ENCODE measurements at regions not wholly inside any gene's neighbourhood (a gene's known extent, or its start where the extent isn't known, plus 50 kb on each side); places are given as distances from the start of the nearest gene placed in this dataset.

GRCh38 chr15:95565690-95566089 lies 764.8 kb upstream of the NR2F2 start:
- ATAC-seq (no peak), DNase-seq (ENCODE audit: low spot score) (no peak)
- H3K9me3 Mint-ChIP-seq, result no peaks in the 10 kb centered on the region
- ChIA-PET CTCF (no interaction called here), POLR2A (no interaction called here)
- H3K4me3 Mint-ChIP-seq, result no peak overlapping the region
- H3K36me3 Mint-ChIP-seq, result no peaks in the 10 kb centered on the region
- H3K27ac Mint-ChIP-seq, result no peak overlapping the region
- H3K27me3 Mint-ChIP-seq (ENCODE audit: low read depth), result no peaks in the 10 kb centered on the region
- H3K4me1 Mint-ChIP-seq, result peaks cover 16% of the 10 kb centered on the region
- TF ChIP-seq, protein P1, sequence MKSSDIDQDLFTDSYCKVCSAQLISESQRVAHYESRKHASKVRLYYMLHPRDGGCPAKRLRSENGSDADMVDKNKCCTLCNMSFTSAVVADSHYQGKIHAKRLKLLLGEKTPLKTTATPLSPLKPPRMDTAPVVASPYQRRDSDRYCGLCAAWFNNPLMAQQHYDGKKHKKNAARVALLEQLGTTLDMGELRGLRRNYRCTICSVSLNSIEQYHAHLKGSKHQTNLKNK (CRISPR knock-in tag; IDR thresholded peaks at IDR 0.05), result no peak
- no peak for TF ChIP-seq FOXK1 (CRISPR knock-in tag; IDR thresholded peaks at IDR 0.05)
- TF ChIP-seq GABPB1 (CRISPR knock-in tag; IDR thresholded peaks at IDR 0.05), result no peak
- no peak for TF ChIP-seq TEAD1 (CRISPR knock-in tag; IDR thresholded peaks at IDR 0.05)
- TF ChIP-seq E2F5 (CRISPR knock-in tag; IDR thresholded peaks at IDR 0.05), result no peak
- no peak for TF ChIP-seq CREM (CRISPR knock-in tag; IDR thresholded peaks at IDR 0.05)
- TF ChIP-seq ATF3 (CRISPR knock-in tag; conservative IDR thresholded peaks at IDR 0.05), result no peak
- TF ChIP-seq TCF7 (CRISPR knock-in tag; IDR thresholded peaks at IDR 0.05; ENCODE audit: low read depth), result no peak
- no peak for TF ChIP-seq ELF4 (CRISPR knock-in tag; IDR thresholded peaks at IDR 0.05; ENCODE audit: low read depth)
- no peak for TF ChIP-seq ESRRA (CRISPR knock-in tag; IDR thresholded peaks at IDR 0.05; ENCODE audit: borderline replicate concordance)

DNA sequence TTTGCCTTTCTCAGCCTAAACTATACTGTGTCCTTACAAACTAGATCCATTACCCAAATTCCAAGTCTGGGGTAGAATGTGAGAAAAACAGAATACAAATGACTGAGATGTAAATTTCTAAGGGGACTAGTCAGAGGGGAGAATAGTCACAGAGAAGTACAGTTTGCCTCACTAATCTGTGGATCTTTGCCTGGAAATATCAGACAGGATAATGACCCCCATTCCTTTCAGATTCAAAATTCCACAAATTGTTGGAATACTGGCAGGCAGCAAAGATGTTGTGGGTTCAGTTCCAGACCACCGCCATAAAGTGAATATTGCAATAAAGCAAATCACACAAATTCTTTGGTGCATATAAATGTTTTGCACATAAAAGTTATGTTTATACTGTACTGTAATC lies 762.8 kb upstream of the NR2F2 start:
- no peak for DNase-seq (ENCODE audit: low spot score)

DNA sequence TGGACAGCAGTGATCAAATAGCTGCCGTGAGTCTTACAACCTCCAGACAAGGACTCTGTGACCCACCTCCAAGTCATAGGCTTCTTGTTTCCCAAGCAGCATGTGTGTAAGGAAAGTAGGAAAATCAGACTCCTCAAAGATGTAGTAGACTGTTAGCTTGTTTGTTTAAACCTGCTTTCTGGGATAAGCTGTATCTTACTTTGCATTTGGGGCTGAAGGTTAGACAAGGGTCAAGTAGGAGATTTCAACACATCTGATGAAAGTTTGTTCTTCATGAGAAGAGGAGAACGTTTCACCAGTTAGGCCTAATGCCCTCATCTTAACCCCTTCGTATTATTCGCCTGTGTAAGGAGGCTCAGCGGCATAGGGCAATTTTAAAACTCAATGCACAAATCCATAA lies 756.4 kb upstream of the NR2F2 start:
- peaks cover 2% of the 10 kb centered on the region; the same call in 1 of the 2 replicates for H3K36me3 Mint-ChIP-seq
- DNase-seq (ENCODE audit: low spot score), result no peak
- ATAC-seq, result no peak
- peaks cover 8% of the 10 kb centered on the region for H3K9me3 Mint-ChIP-seq
- CTCF ChIA-PET, result no interaction called here
- POLR2A ChIA-PET, result interaction anchor here (1.2 kb wide), 1 partner anchor 250 kb away, joined by 3 read pairs; no protein-coding TSS in a partner anchor
- no peak overlapping the region for H3K27ac Mint-ChIP-seq
- TF ChIP-seq E2F4 (CRISPR knock-in tag; IDR thresholded peaks at IDR 0.05; ENCODE audit: borderline replicate concordance, low read depth) (no peak), NR2C2 (CRISPR knock-in tag; IDR thresholded peaks at IDR 0.05) (no peak), CDX4 (CRISPR knock-in tag; IDR thresholded peaks at IDR 0.05; ENCODE audit: borderline replicate concordance) (no peak)
- no peak overlapping the region for H3K4me3 Mint-ChIP-seq
- no peaks in the 10 kb centered on the region for H3K4me1 Mint-ChIP-seq
- H3K27me3 Mint-ChIP-seq (ENCODE audit: low read depth), result no peaks in the 10 kb centered on the region

More for the DNA sequence above, 762.8 kb upstream of the NR2F2 start:
- H3K9me3 Mint-ChIP-seq, result peaks cover 7% of the 10 kb centered on the region
- ATAC-seq, result no peak
- POLR2A ChIA-PET, result no interaction called here
- H3K4me1 Mint-ChIP-seq, result peaks cover 16% of the 10 kb centered on the region
- no peak overlapping the region for H3K4me3 Mint-ChIP-seq
- CTCF ChIA-PET, result no interaction called here
- H3K27me3 Mint-ChIP-seq (ENCODE audit: low read depth), result no peaks in the 10 kb centered on the region
- no peak overlapping the region for H3K27ac Mint-ChIP-seq
- peaks cover 2% of the 10 kb centered on the region; the same call in 1 of the 2 replicates for H3K36me3 Mint-ChIP-seq
- TF ChIP-seq SOX15 (CRISPR knock-in tag; IDR thresholded peaks at IDR 0.05), result no peak
- no peak for TF ChIP-seq SMAD3 (CRISPR knock-in tag; IDR thresholded peaks at IDR 0.05; ENCODE audit: borderline replicate concordance)
- no peak for TF ChIP-seq ZNF121 (CRISPR knock-in tag; IDR thresholded peaks at IDR 0.05)
- no peak for TF ChIP-seq MXD4 (CRISPR knock-in tag; IDR thresholded peaks at IDR 0.05; ENCODE audit: borderline replicate concordance)

GRCh38 chr15:95577927-95578326 lies 752.6 kb upstream of the NR2F2 start:
- H3K27ac Mint-ChIP-seq, result no peak overlapping the region
- H3K4me3 Mint-ChIP-seq, result no peak overlapping the region
- TF ChIP-seq PRRX2 (CRISPR knock-in tag; IDR thresholded peaks at IDR 0.05) (no peak), EMX1 (CRISPR knock-in tag; IDR thresholded peaks at IDR 0.05) (no peak), KAT7 (CRISPR knock-in tag; IDR thresholded peaks at IDR 0.05; ENCODE audit: borderline replicate concordance) (no peak), MYBL2 (CRISPR knock-in tag; IDR thresholded peaks at IDR 0.05) (no peak), ETV6 (CRISPR knock-in tag; IDR thresholded peaks at IDR 0.05) (no peak), ZNF263 (CRISPR knock-in tag; IDR thresholded peaks at IDR 0.05; ENCODE audit: low read depth) (no peak)
- TF ChIP-seq, protein P2, sequence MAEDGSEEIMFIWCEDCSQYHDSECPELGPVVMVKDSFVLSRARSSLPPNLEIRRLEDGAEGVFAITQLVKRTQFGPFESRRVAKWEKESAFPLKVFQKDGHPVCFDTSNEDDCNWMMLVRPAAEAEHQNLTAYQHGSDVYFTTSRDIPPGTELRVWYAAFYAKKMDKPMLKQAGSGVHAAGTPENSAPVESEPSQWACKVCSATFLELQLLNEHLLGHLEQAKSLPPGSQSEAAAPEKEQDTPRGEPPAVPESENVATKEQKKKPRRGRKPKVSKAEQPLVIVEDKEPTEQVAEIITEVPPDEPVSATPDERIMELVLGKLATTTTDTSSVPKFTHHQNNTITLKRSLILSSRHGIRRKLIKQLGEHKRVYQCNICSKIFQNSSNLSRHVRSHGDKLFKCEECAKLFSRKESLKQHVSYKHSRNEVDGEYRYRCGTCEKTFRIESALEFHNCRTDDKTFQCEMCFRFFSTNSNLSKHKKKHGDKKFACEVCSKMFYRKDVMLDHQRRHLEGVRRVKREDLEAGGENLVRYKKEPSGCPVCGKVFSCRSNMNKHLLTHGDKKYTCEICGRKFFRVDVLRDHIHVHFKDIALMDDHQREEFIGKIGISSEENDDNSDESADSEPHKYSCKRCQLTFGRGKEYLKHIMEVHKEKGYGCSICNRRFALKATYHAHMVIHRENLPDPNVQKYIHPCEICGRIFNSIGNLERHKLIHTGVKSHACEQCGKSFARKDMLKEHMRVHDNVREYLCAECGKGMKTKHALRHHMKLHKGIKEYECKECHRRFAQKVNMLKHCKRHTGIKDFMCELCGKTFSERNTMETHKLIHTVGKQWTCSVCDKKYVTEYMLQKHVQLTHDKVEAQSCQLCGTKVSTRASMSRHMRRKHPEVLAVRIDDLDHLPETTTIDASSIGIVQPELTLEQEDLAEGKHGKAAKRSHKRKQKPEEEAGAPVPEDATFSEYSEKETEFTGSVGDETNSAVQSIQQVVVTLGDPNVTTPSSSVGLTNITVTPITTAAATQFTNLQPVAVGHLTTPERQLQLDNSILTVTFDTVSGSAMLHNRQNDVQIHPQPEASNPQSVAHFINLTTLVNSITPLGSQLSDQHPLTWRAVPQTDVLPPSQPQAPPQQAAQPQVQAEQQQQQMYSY (CRISPR knock-in tag; IDR thresholded peaks at IDR 0.05), result no peak

More at GRCh38 chr15:95577927-95578326, 752.6 kb upstream of the NR2F2 start:
- POLR2A ChIA-PET, result no interaction called here
- no peaks in the 10 kb centered on the region for H3K4me1 Mint-ChIP-seq
- ATAC-seq (no peak), DNase-seq (ENCODE audit: low spot score) (no peak)
- H3K27me3 Mint-ChIP-seq (ENCODE audit: low read depth), result no peaks in the 10 kb centered on the region
- H3K9me3 Mint-ChIP-seq, result no peaks in the 10 kb centered on the region
- H3K36me3 Mint-ChIP-seq, result no peaks in the 10 kb centered on the region
- CTCF ChIA-PET, result no interaction called here
